ENCODE measurements at regions not wholly inside any gene's neighbourhood (a gene's known extent, or its start where the extent isn't known, plus 50 kb on each side); places are given as distances from the start of the nearest gene placed in this dataset.

GRCh38 chr4:179415847-179416223 lies 1973.6 kb upstream of the AGA start:
- TF ChIP-seq EZH2 (IDR thresholded peaks at IDR 0.05; ENCODE audit: borderline replicate concordance, low read depth, low read length, severe bottlenecking) (no peak), CTCF (IDR thresholded peaks at IDR 0.05; ENCODE audit: borderline replicate concordance, extremely low read depth, low read length, poor library complexity, severe bottlenecking) (no peak)
